ENCODE measurements at regions not wholly inside any gene's neighbourhood (a gene's known extent, or its start where the extent isn't known, plus 50 kb on each side); places are given as distances from the start of the nearest gene placed in this dataset.

DNA sequence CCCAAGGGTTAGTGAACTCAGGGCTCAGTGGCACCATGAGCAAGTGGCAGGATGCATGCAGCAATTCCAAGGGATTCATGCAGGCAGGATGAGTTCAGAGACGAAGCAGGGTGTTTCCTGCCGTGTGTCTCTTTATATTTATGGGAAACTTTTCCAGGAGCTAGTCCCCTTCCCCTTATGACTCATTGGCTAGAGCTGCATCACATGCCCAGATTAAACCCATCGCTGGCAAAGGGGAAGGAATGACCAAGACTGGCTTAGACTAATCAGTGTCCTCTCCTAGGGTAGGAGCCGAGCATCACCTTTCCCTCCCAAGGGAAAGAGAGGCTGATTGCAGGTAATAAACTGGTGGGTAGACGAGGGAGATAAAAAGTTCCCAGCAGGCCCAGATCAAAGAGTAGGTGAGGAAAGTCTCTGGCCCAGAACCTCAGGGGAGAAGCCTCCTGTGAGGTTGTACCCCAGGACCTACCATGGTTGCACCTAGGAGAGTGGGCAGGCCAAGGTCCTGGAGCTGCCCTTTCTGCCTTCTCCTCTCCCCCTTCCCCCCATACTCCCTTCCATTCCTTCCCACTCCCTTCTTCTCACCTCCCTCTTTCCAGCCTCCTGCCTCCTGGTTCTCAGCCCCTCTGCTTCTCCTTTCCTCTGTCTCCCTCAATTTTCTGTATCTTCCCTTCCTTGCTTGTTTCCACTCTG, 67.8 kb upstream of the ITGA11 start:
- DNase-seq = no peak
- intact Hi-C loops (cut with micrococcal nuclease) = no loop called here
- ATAC-seq = no peak

DNA sequence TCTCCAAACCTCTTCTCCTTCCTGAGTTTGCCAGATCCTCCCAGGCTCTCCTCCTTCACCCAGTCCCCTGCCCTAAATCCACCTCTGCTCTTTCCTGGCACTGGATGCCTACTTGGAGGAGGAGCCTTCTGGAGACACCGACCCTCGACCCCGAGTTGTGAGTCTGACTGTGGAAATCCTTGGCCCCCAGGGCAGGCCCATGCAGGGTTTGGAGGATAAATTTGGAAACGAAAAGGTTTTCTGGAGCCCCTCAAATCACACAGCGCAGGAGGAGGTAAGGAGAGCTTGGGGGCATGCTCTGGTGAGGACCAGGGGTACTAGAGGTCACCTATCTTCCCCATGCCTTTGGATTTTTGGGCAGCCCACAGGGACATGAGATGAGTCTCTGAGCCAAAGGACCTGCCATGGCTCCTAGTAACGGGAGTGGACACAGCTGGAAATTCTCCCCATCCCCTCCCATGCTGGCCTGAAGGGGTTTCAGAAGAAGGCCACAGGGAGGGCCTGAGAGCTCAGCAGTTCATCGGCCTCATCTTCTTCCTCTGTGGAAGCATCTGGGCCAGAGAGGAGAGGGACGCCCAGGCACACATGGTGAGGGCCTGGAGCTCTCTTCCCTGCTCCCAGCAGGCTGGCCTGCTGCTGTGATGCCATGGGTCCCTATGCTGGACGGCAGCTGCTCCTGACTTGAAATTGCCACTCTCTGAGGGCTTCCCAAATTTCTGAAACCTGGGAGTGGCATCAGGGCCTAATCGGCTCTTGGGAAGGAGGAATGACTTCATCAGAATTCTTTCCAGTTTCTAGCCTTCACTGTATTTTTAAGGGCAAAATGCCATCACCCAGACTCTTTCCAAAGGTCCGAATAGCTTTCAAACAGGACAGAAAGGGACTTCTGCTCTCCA, 68.6 kb upstream of the ITGA11 start:
- intact Hi-C loops (cut with micrococcal nuclease) = no loop called here
- DNase-seq (no peak), ATAC-seq (peak; percentile 45)

DNA sequence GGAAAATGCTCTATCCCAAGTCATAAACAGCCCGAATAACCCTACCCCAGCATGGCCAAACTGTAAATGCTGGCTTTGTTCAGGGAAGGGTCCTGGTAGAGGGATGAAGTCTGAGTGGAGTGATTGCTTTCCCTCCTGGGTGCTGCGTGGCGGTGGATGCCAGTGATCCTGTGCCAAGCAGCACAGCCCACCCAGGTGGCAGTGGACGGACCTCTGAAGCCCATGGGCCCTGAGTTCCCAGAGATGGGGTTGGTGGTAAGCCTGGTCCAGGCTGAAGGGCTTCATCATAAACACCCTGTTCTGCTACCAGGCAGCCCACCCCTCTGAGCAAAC, 69.3 kb upstream of the ITGA11 start:
- DNase-seq (no peak), ATAC-seq (no peak)
- intact Hi-C loops (cut with micrococcal nuclease) = no loop called here

DNA sequence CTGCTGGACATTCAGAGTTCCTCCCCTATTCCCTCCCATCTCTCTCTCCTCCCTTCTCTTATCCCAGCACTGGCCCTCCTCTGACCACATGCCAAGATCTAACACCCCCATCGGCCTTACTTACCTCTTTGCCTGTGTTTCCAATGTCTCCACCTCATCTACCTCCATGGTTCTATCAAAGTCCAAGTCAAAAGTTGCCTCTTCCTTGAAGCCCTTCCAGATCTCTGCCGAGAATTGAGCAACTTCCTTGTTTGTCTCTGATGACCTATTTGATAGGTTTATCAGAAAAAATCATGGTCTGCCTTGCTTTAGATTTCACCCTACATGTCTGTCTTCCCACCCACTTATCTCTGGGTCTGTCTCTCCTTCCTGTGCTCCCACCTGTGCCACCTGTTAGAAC, 69.7 kb upstream of the ITGA11 start:
- DNase-seq (no peak), ATAC-seq (no peak)
- intact Hi-C loops (cut with micrococcal nuclease) = no loop called here

DNA sequence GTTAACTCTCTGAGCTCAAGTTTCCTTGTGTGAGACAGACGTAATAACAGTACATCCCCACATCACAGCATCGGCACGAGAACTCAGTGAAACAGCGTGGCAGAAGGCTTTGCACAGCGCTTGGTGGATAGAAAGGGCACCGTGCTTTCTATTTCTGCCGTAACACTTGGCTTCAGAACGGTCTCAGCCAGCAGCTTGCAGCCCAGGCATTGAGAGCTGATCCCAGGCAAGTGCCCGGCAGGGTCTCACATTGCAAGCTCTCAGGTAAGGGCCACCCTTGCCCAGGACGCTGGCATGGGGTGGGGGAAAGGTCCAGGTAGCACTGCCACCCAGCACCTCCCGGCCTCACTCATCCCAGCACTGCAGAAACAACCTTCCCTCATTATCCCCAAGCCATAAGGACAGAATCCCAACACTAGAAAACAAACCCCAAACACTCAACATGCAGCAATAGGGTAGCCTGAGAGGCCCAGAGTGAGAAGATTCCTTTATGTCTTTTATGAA, 70.5 kb upstream of the ITGA11 start:
- ATAC-seq = no peak
- intact Hi-C loops (cut with micrococcal nuclease) = no loop called here
- DNase-seq = no peak

DNA sequence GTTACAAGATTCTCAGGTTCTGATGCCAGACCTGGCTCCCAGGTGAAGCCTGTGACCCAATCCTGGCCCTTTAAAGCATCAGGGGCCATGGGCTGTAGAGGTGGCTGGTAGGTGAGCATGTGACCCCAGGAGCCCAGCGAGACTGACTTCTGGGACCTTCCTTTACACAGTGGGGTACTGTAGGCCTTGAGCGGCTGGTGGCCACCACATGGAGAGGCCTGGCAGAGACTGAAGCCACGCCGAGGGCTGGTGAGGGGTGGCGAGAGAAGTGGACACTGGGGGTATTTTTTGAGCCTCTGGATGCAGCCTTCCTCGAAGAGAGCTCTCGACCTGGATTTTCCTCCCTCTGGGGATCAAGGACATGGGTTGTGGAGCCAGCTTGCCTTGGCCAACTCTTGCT, 71.2 kb upstream of the ITGA11 start:
- ATAC-seq (no peak), DNase-seq (no peak)
- intact Hi-C loops (cut with micrococcal nuclease) = no loop called here

DNA sequence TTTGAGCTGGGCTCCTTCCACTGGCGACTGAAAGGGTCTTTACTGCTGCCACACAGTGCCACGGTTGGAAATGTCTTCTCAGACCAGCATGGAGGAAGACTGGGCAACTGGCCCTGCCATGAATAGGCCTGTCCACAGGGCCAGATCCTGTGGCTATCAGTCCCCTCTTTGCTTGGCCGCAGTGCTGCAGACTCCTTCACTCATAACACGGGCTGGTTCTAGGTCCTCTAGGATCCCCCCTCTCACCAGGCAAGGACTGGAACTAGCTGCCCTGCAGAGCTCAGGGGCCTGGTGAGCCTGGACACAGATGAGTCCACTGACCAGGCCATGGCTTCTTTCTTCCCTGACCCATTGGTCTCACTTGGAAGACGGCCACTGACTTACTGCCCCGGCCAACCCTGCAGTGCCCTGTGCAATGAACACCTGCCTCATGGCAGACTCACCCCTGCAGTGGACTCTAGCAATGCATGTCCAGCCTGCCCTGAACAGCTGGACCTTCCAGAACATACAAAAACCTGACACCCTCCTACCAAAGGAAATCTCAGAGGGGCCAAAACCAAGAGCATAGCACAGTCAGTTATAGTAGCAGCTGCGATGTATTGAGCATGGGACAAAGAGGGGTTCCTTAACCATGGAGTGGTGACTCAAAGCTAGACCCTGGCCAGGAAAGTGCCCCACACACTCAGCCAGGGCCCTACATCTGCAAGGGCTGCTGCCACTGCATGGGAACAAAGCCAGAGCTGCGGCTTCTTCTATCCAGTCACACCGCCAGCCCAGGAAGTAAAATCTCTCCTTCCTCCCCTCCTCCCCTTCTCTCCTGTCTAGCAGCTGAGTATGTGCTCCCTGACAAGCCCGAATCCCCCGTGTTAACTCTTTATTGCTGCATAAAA, 72.1 kb upstream of the ITGA11 start:
- intact Hi-C loops (cut with micrococcal nuclease) = no loop called here
- DNase-seq = no peak
- no peak for ATAC-seq

DNA sequence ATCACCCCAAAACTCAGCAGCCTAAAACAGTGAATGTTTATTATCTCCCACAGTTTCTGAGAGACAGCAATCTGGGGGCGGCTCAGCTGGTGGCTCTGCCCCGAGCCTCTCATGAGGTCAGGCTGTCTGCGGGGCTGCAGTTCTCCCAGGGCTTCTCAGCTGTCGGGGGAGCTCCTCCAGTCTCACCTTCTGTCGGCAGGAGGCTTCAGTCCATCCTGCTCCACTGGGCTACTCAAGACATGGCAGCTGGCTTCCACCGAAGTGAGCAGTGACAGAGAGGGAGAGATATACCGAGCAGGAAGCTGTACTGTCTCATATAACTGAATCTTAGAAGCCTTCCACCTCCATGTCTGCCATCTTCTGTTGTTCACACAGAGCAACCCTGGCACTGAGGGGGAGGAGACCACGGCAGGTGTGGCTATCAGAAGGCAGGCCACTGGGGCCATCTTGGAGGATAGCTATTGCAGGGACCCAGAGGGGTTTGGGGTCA, 72.8 kb upstream of the ITGA11 start:
- intact Hi-C loops (cut with micrococcal nuclease) = no loop called here
- no peak for ATAC-seq

DNA sequence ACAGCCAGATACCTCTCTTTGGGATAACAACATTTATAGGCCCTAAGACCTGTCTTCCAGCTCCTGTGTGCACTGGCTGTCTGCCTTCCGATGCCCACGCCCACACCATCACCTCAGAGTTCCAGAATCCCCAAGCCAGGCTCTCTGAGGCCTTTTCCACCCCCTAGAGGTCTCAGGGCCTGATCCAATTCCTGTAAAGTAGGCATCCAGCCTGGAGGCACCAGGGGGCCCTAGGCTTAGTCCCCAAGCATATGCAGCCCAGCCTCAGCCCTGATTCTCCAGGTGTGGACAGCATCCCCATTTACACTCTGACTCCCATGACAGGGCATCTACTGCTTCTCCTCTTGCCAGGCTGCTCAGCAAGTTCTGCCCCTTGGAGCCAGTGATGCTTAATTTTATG, 72.7 kb upstream of the CORO2B start:
- intact Hi-C loops (cut with micrococcal nuclease) = no loop called here
- ATAC-seq = no peak
- DNase-seq = no peak

More for the DNA sequence above, 72.8 kb upstream of the ITGA11 start:
- DNase-seq = no peak

DNA sequence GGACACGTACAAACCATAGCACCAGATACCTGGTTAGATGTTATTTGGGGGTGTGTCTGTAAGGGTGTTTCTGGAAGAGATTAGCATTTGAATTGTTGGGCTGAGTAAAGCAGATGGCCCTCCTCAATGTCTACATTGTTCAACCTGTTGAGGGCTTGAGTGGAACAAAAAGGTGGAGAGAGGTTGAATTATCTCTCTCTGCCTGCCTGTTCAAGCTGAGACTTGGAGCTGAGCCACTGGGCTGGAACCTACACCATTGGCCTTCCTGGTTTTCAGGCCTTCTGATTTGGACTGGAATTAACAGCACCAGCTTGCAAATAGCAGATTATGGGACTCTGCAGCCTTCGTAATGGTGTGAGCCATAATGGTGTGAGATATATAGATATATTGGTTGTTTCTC, 71.3 kb upstream of the CORO2B start:
- ATAC-seq (no peak), DNase-seq (no peak)
- intact Hi-C loops (cut with micrococcal nuclease) = no loop called here

DNA sequence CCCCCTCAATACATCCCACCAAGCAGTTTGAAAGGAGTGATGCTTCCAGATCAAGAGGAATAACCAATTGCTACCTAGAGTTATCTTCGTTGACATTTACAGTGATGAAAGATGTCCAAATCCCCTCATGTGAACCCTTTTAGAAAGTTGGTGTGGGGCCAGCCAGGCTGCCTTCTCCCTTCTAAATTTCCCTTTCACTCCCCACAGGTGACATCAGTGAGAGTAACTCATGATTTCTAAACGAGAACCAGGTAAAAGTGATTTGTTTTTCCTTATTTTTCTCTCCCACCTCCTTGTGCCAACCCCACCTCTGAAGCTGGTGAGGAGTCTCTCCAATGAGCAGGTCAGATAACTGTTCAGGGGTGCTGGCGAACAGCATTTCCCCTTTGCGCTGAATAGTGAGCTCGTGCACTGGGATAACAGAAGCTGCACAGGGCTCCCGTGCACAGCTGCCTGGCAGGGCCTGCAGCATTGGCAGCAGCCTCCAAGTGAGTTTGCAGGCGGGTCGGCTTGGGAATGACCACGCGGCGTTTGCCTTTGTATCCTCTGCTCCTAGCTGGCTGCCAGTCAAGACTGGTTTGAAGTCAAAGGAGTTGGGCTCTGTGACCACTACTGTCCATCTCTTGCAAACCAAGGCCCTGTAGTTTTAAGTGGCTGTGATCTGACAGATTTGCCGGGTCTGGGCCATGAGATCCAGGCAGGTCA, 70.2 kb upstream of the CORO2B start:
- ATAC-seq (no peak), DNase-seq (peak; percentile 36)
- intact Hi-C loops (cut with micrococcal nuclease) = no loop called here

DNA sequence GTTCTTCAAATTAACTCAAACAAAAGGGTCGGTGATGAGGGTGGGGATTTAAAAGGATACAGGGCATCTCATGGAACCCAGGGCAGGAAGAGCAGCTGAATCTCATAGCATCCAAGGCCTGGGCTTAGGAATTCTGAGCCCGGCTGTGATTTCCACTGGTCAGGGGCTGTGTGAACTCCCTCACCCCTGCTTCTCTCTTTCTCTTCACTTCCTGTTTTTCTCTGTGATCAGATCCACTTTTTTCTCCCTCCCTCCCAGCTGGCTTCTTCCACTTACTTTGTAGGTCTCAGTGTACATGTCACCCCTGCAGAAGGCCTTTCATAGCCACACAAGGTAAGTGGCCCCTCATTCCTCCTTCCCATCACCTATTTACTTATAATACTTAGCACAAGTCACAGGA, 68.2 kb upstream of the CORO2B start:
- ATAC-seq (peak; percentile 20), DNase-seq (no peak)
- intact Hi-C loops (cut with micrococcal nuclease) = no loop called here

DNA sequence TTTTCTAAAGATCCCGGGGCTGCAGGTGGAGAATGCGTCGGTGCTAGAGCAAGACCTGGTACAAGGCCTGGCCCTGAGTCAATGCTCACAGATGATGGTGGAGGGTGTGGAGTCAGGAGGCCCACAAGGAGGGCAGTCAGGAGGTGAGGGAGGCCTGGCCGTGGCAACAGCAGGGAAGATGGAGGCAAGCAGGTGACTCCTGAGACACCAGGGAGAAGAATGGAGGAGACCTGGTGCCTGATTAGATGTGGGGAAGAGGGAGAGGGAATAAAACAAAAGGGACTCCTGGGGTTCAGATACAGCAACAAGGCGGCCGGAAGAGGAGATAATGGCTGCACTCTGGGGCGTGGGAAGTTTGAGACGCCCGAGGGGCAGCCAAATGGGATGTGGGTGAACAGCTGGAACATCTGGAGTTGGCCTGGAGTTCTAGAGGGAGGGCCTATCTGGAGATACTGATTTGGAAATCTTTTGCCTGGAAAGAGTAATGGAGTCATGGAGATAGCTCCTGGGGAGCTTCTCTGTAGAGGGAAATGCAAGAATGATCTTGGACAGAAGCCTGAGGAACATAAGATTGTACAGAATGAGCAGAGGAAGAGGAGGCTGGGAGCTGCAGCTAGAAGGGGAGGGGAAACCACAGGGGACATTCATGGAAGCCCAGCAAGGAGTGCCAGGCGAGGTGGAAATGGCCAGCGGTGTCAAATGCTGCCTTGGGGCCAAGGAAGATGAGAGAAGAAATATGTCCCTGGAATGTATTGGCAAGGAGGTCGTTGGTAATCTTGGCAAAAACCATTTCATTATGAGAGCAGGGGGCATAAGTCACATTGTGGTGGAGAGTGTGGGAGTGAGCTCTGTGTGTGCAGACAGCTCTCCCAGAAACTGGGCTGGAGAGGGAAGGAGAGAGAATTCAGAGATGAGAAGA, 67.5 kb upstream of the CORO2B start:
- DNase-seq = peak; percentile 55
- intact Hi-C loops (cut with micrococcal nuclease) = no loop called here
- ATAC-seq = peak; percentile 80

DNA sequence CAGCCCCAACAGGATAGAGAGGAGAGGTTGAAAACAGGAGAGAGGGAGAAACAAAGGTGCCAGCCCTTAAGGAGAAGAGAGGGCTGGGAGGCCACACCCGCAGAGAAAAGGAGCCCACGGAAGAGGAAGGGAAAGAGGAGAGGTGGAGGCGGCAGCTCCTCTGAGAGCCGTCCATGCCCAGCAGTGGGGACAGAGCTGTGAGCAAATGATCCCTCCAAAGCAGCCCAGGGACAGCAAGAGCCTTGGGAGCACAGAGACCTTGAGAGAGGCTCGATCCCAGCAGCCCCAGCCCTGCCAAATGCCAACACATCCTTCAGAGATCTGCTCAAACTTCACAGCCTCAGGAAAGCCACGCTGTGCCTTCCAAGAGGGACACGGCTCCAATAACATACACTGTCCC, 66.7 kb upstream of the CORO2B start:
- ATAC-seq = no peak
- DNase-seq = no peak
- intact Hi-C loops (cut with micrococcal nuclease) = no loop called here

DNA sequence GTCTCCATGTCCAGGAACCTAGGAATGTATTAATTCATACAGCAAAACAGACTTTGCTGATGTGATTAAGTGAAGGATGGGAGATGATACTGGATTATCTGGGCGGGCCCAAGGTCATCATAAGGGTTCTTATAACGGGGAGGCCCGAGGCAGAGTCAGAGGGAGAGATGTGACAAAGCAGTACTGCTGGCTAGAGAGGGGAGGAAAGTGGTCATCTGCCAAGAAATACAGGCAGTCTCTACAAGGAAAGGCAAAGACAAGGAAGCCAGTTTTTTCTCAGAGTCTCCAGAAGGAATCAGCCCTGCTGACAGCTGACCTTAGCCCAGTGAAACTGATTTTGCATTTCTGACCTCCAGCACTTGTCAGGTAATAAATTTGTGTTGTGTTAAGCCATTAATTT, 66.2 kb upstream of the CORO2B start:
- DNase-seq (no peak), ATAC-seq (peak; percentile 15)
- intact Hi-C loops (cut with micrococcal nuclease) = no loop called here

DNA sequence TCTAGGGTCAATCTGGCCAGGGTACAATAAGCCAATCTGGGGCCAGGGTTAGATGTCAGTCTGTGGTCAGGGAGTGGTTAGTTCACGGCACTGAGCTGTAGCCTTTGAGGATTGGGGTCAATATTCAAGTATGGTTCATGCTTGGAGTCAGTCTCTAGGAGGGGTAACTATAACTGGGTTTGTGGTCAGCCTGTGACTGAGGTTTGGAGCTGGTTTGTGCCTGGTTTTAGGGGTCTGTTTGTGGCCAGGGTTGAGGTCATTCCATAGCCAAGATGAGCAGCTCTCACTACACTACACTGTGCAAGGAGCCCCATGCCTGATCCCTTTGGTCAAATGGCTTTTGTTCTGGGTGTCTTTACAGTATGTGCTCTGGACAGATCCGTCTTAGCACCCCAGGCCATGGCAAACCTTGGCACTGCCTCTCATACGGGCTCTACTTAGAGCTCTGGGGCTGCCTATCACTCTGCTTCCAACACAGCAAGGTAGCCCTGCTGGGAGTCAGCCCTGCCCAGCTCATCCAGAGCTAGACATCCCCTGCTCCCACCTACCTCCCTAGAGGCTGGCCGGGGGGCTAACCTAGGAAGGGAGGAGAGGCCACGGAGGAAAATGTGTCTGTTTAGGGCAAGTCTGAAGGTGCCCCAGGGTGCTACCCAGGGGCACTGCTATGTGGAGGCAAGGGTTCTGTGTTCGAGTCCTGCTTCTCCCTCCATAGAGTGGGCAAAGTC, 63.3 kb upstream of the CORO2B start:
- no peak for DNase-seq
- no peak for ATAC-seq
- intact Hi-C loops (cut with micrococcal nuclease) = no loop called here

DNA sequence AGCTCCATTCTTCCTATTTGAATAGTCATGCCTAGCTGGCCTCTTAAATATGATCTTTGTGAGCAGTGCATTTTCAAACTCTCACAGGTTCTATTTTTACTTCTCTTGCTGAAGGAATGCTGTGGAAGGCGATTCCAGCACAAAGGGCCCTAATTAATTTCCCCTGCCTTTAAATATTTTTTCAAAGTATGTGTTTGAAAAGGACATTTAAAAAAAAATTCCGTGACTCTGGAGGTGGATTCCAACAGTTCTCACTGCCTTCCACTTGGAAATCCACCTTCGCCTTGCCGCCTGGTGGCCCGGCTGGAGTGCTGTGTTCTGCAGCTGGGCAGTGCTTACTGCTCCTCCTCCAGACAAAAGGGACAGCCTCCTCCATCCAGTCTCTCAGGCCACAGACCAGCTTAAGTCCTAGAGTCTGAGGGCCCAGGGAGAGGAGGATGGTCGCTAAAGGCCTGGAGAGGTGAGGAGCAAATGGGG, 61.5 kb upstream of the CORO2B start:
- peak; percentile 90 for ATAC-seq
- DNase-seq = peak; percentile 61
- intact Hi-C loops (cut with micrococcal nuclease) = no loop called here
